ENCODE measurements at regions not wholly inside any gene's neighbourhood (a gene's known extent, or its start where the extent isn't known, plus 50 kb on each side); places are given as distances from the start of the nearest gene placed in this dataset.

- no peak overlapping the region for H3T11ph ChIP-seq (ENCODE audit: low read length)
- H2BK5ac ChIP-seq (ENCODE audit: insufficient read length, low read length): no peak overlapping the region
- H2AFZ ChIP-seq (ENCODE audit: low read length): no peak overlapping the region
- DNase-seq: no peak
- no CpG with 5 or more reads among the region's 11 CpGs for WGBS (ENCODE audit: extremely low coverage, insufficient read length, low lambda C conversion rate)
- no peak overlapping the region for H3K18ac ChIP-seq (ENCODE audit: insufficient read length, low read depth, low read length)
- Mint-ChIP-seq H3K4me3 (no peak overlapping the region), H3K27ac (no peak overlapping the region; a peak in 1 of 7 replicates), H3K9me3 (peaks cover 6 to 9% of the 10 kb centered on the region in 2 experiments), H3K36me3 (ENCODE audit: insufficient read depth in 1 of 3, low read depth in 3 of 3) (peaks cover 0 to 4% (median 0%) of the 10 kb centered on the region in 3 experiments; a peak in 1 of 7 replicates), H3K4me1 (peaks cover 2 to 7% of the 10 kb centered on the region in 2 experiments; a peak in 3 of 4 replicates), H3K27me3 (ENCODE audit: low read depth) (peaks cover 4% of the 10 kb centered on the region)
- H2BK12ac ChIP-seq (ENCODE audit: insufficient read length, low read depth, low read length): no peak overlapping the region
- no peak overlapping the region for H3K4ac ChIP-seq (ENCODE audit: low read depth, low read length)
- TF ChIP-seq CTCF (conservative IDR thresholded peaks at IDR 0.05): no peak
- H3K9me3 ChIP-seq (ENCODE audit: control insufficient read depth, low read depth, low read length): no peaks in the 10 kb centered on the region
- no peak overlapping the region; the same call in 1 of the 2 replicates for H3K14ac ChIP-seq (ENCODE audit: insufficient read depth, low read length)
- H3K27me3 ChIP-seq (ENCODE audit: insufficient read depth, low read length): no peaks in the 10 kb centered on the region; the same call in 1 of the 2 replicates
- no peak overlapping the region for H4K5ac ChIP-seq (ENCODE audit: insufficient read length, low read depth, low read length)
- H3K4me2 ChIP-seq (ENCODE audit: insufficient read depth, insufficient read length, low read length): no peak overlapping the region
- H2BK120ac ChIP-seq (ENCODE audit: low read depth, low read length, poor library complexity, severe bottlenecking): no peak overlapping the region
- H3K4me1 ChIP-seq (ENCODE audit: insufficient read depth, low read length): no peaks in the 10 kb centered on the region
- no peak overlapping the region for H4K91ac ChIP-seq (ENCODE audit: insufficient read length, low read depth, low read length)
- H3K9ac ChIP-seq (ENCODE audit: extremely low read depth, insufficient read length, low read length): no peak overlapping the region
- no peak overlapping the region for H3K23ac ChIP-seq (ENCODE audit: insufficient read length, low read depth, low read length)
- no peak overlapping the region for H3K27ac ChIP-seq (ENCODE audit: insufficient read length, low read depth, low read length)
- no peak overlapping the region for H4K8ac ChIP-seq (replicated peaks; ENCODE audit: insufficient read length, low read depth, low read length)
- H4K20me1 ChIP-seq (ENCODE audit: control insufficient read depth, insufficient read depth, insufficient read length): no peaks in the 10 kb centered on the region
- H2BK15ac ChIP-seq (ENCODE audit: low read depth, low read length): no peak overlapping the region
- no peaks in the 10 kb centered on the region for H3K79me1 ChIP-seq (ENCODE audit: insufficient read depth, low read depth, low read length, poor library complexity, severe bottlenecking)
- no peak overlapping the region for H3K56ac ChIP-seq (ENCODE audit: insufficient read length, low read depth, low read length)
- no peak overlapping the region for H2AK5ac ChIP-seq (ENCODE audit: insufficient read length, low read length)
- no peaks in the 10 kb centered on the region for H3K79me2 ChIP-seq (ENCODE audit: insufficient read depth, low read length)
- no peak overlapping the region for H2BK20ac ChIP-seq (ENCODE audit: low read depth, low read length, poor library complexity, severe bottlenecking)
- no peaks in the 10 kb centered on the region for H3K23me2 ChIP-seq (ENCODE audit: insufficient read length, low read depth, low read length, poor library complexity, severe bottlenecking)
Observed at GRCh38 chr12:124705545-124706138, 138.2 kb upstream of the NCOR2 start.

Data from H9 (cell line).